H9 (cell line): ENCODE measurements at regions not wholly inside any gene's neighbourhood (a gene's known extent, or its start where the extent isn't known, plus 50 kb on each side); places are given as distances from the start of the nearest gene placed in this dataset.

Experiments
- DNase-seq: peaks from one replicate; pipeline ENCODE4 v3.0.0-alpha.2; 2017
- H2AFZ ChIP-seq: one replicate; pipeline ENCODE4 v1.6.1; 2013; ENCODE audit warnings: mild to moderate bottlenecking, low read length, control low read depth, moderate library complexity
- H2AK5ac ChIP-seq: 2 replicates; pipeline ENCODE4 v1.6.1; 2013; ENCODE audit warnings: low read length, control low read depth, mixed read lengths; ENCODE audit not compliant: insufficient read length
- H2BK120ac ChIP-seq: one replicate; pipeline ENCODE4 v1.6.1; 2013; ENCODE audit warnings: low read depth, mild to moderate bottlenecking, low read length, control low read depth, inconsistent platforms; ENCODE audit not compliant: poor library complexity, severe bottlenecking
- H2BK12ac ChIP-seq: 2 replicates; pipeline ENCODE4 v1.6.1; 2013; ENCODE audit warnings: low read length, control low read depth, mixed read lengths, low read depth; ENCODE audit not compliant: insufficient read length
- H2BK15ac ChIP-seq: 2 replicates; pipeline ENCODE4 v1.6.1; 2013; ENCODE audit warnings: low read depth, low read length, control low read depth
- H2BK20ac ChIP-seq: one replicate; pipeline ENCODE4 v1.6.1; 2013; ENCODE audit warnings: low read depth, mild to moderate bottlenecking, low read length, control low read depth, inconsistent platforms; ENCODE audit not compliant: poor library complexity, severe bottlenecking
- H2BK5ac ChIP-seq: 2 replicates; pipeline ENCODE4 v1.6.1; 2013; ENCODE audit warnings: low read length, control low read depth, mixed read lengths; ENCODE audit not compliant: insufficient read length
- H3K14ac ChIP-seq: 2 replicates; pipeline ENCODE4 v1.6.1; 2013; ENCODE audit warnings: low read length, control low read depth; ENCODE audit not compliant: insufficient read depth
- H3K18ac ChIP-seq: 2 replicates; pipeline ENCODE4 v1.6.1; 2013; ENCODE audit warnings: low read depth, mild to moderate bottlenecking, mixed read lengths, low read length, control low read depth; ENCODE audit not compliant: insufficient read length
- H3K23ac ChIP-seq: 2 replicates; pipeline ENCODE4 v1.6.1; 2013; ENCODE audit warnings: low read length, control low read depth, mixed read lengths, low read depth; ENCODE audit not compliant: insufficient read length
- H3K23me2 ChIP-seq: 2 replicates; pipeline ENCODE4 v1.6.1; 2013; ENCODE audit warnings: low read depth, mild to moderate bottlenecking, mixed read lengths, low read length, control low read depth; ENCODE audit not compliant: insufficient read length, poor library complexity, severe bottlenecking
- H3K27ac ChIP-seq: 2 replicates; pipeline ENCODE4 v1.5.1; 2013; ENCODE audit warnings: low read length, control low read depth, mixed read lengths, low read depth; ENCODE audit not compliant: insufficient read length
- H3K27me3 ChIP-seq: 2 replicates; pipeline ENCODE4 v1.6.1; 2013; ENCODE audit warnings: low read length, control low read depth, inconsistent platforms; ENCODE audit not compliant: insufficient read depth
- H3K4ac ChIP-seq: 2 replicates; pipeline ENCODE4 v1.6.1; 2013; ENCODE audit warnings: low read depth, mild to moderate bottlenecking, control low read depth, inconsistent platforms, low read length, moderate library complexity
- H3K4me1 ChIP-seq: 2 replicates; pipeline ENCODE4 v1.6.1; 2013; ENCODE audit warnings: low read length, control low read depth, inconsistent platforms; ENCODE audit not compliant: insufficient read depth
- H3K4me2 ChIP-seq: 2 replicates; pipeline ENCODE4 v1.6.1; 2013; ENCODE audit warnings: low read length, control low read depth, mixed read lengths; ENCODE audit not compliant: insufficient read length, insufficient read depth
- H3K56ac ChIP-seq: 2 replicates; pipeline ENCODE4 v1.6.1; 2013; ENCODE audit warnings: low read depth, mild to moderate bottlenecking, mixed read lengths, low read length, control low read depth; ENCODE audit not compliant: insufficient read length
- H3K79me1 ChIP-seq: 2 replicates; pipeline ENCODE4 v1.6.1; 2013; ENCODE audit warnings: low read depth, mild to moderate bottlenecking, moderate library complexity, low read length, control low read depth, inconsistent platforms; ENCODE audit not compliant: insufficient read depth, poor library complexity, severe bottlenecking
- H3K79me2 ChIP-seq: 2 replicates; pipeline ENCODE4 v1.6.1; 2013; ENCODE audit warnings: low read length, control low read depth, inconsistent platforms; ENCODE audit not compliant: insufficient read depth
- H3K9ac ChIP-seq: 2 replicates; pipeline ENCODE4 v1.6.1; 2013; ENCODE audit warnings: low read length, control low read depth, mixed read lengths; ENCODE audit not compliant: insufficient read length; ENCODE audit errors: extremely low read depth
- H3K9me3 ChIP-seq: one replicate; pipeline ENCODE4 v1.6.1; 2013; ENCODE audit warnings: low read depth, low read length, inconsistent platforms; ENCODE audit not compliant: control insufficient read depth
- H3T11ph ChIP-seq: one replicate; pipeline ENCODE4 v1.6.1; 2013; ENCODE audit warnings: mild to moderate bottlenecking, low read length, control low read depth, inconsistent platforms
- H4K20me1 ChIP-seq: one replicate; pipeline ENCODE4 v1.6.1; 2013; ENCODE audit not compliant: control insufficient read depth, insufficient read length, insufficient read depth
- H4K5ac ChIP-seq: 2 replicates; pipeline ENCODE4 v1.6.1; 2013; ENCODE audit warnings: low read depth, mild to moderate bottlenecking, mixed read lengths, low read length, control low read depth; ENCODE audit not compliant: insufficient read length
- H4K8ac ChIP-seq: replicated peaks from 2 replicates; pipeline ENCODE4 v1.6.1; 2013; ENCODE audit warnings: low read length, control low read depth, mixed read lengths, low read depth; ENCODE audit not compliant: insufficient read length
- H4K91ac ChIP-seq: 2 replicates; pipeline ENCODE4 v1.6.1; 2013; ENCODE audit warnings: low read depth, mild to moderate bottlenecking, moderate library complexity, mixed read lengths, low read length, control low read depth; ENCODE audit not compliant: insufficient read length
- H3K27ac Mint-ChIP-seq, 3 experiments: 2 replicates in 2 of 3; 3 replicates in 1 of 3; pipeline ENCODE4 v1.8.0; 2020 to 2021; ENCODE audit warnings: mixed read lengths in 3 of 3, mild to moderate bottlenecking in 1 of 3, moderate library complexity in 1 of 3
- H3K27me3 Mint-ChIP-seq: 2 replicates; pipeline ENCODE4 v1.8.0; 2021; ENCODE audit warnings: low read depth, mild to moderate bottlenecking, moderate library complexity, mixed read lengths
- H3K36me3 Mint-ChIP-seq, 3 experiments: 2 replicates in 2 of 3; 3 replicates in 1 of 3; pipeline ENCODE4 v1.8.0; 2020 to 2021; ENCODE audit warnings: low read depth in 3 of 3, mixed read lengths in 3 of 3; ENCODE audit not compliant: insufficient read depth in 1 of 3
- H3K4me1 Mint-ChIP-seq, 2 experiments: 2 replicates each; pipeline ENCODE4 v1.8.0; 2020; ENCODE audit warnings: mixed read lengths in 2 of 2
- H3K4me3 Mint-ChIP-seq, 2 experiments: 2 replicates in 1 of 2; 3 replicates in 1 of 2; pipeline ENCODE4 v1.8.0; 2020 to 2021; ENCODE audit warnings: mild to moderate bottlenecking in 2 of 2, mixed read lengths in 2 of 2, moderate library complexity in 1 of 2
- H3K9me3 Mint-ChIP-seq, 2 experiments: 2 replicates in 1 of 2; 3 replicates in 1 of 2; pipeline ENCODE4 v1.8.0; 2020; ENCODE audit warnings: mild to moderate bottlenecking in 2 of 2, mixed read lengths in 2 of 2, moderate library complexity in 1 of 2
- CTCF ChIP-seq: fragments of 200-600 bp; sonication (generic); conservative IDR thresholded peaks from 3 replicates; pipeline ENCODE4 v1.8.0; 2021; ENCODE audit warnings: antibody characterized with exemption, mild to moderate bottlenecking
- WGBS: extraction: QIAGEN DNeasy Blood & Tissue Kit; methylation state at CpG from one replicate; pipeline ENCODE4 v1.1.7; 2013; ENCODE audit warnings: missing lambda C conversion rate, low lambda C conversion rate, mixed read lengths; ENCODE audit not compliant: insufficient read length; ENCODE audit errors: extremely low coverage; 5-methylcytosine and 5-hydroxymethylcytosine counted together

- no peak overlapping the region for H3K4ac ChIP-seq
- H3K9me3 Mint-ChIP-seq: no peaks in the 10 kb centered on the region
- H3K27ac Mint-ChIP-seq: no peak overlapping the region
- no peak overlapping the region for H2BK15ac ChIP-seq
- H3K4me1 ChIP-seq: no peaks in the 10 kb centered on the region
- no peak overlapping the region for H4K8ac ChIP-seq
- no peaks in the 10 kb centered on the region for H3K79me1 ChIP-seq
- H2BK20ac ChIP-seq: no peak overlapping the region
- no peaks in the 10 kb centered on the region for H3K79me2 ChIP-seq
- H3K9ac ChIP-seq: no peak overlapping the region
- H2AFZ ChIP-seq: no peak overlapping the region
- H3K23ac ChIP-seq: no peak overlapping the region
- H3K27me3 Mint-ChIP-seq: no peaks in the 10 kb centered on the region
- no peak overlapping the region for H2BK120ac ChIP-seq
- no peak overlapping the region for H4K5ac ChIP-seq
- H4K20me1 ChIP-seq: no peaks in the 10 kb centered on the region
- WGBS: no CpG with 5 or more reads among the region's 4 CpGs
- no peak overlapping the region for H2BK5ac ChIP-seq
- no peak overlapping the region for H3K14ac ChIP-seq
- peaks cover 16 to 19% of the 10 kb centered on the region in 2 experiments for H3K4me1 Mint-ChIP-seq
- H3K23me2 ChIP-seq: no peaks in the 10 kb centered on the region
- H3K4me2 ChIP-seq: no peak overlapping the region
- H3K27me3 ChIP-seq: no peaks in the 10 kb centered on the region
- no peaks in the 10 kb centered on the region for H3K9me3 ChIP-seq
- no peak overlapping the region for H3K27ac ChIP-seq
- H2AK5ac ChIP-seq: no peak overlapping the region
- H4K91ac ChIP-seq: no peak overlapping the region
- H3K18ac ChIP-seq: no peak overlapping the region
- no peak for TF ChIP-seq CTCF
- H2BK12ac ChIP-seq: no peak overlapping the region
- H3K4me3 Mint-ChIP-seq: no peak overlapping the region
- H3K56ac ChIP-seq: no peak overlapping the region
- no peaks in the 10 kb centered on the region for H3K36me3 Mint-ChIP-seq
- no peak for DNase-seq
- H3T11ph ChIP-seq: no peak overlapping the region
These were observed 2089.7 kb upstream of the CELF4 start for GRCh38 chr18:39655341-39655740.
